ENCODE measurements at regions not wholly inside any gene's neighbourhood (a gene's known extent, or its start where the extent isn't known, plus 50 kb on each side); places are given as distances from the start of the nearest gene placed in this dataset.

DNA sequence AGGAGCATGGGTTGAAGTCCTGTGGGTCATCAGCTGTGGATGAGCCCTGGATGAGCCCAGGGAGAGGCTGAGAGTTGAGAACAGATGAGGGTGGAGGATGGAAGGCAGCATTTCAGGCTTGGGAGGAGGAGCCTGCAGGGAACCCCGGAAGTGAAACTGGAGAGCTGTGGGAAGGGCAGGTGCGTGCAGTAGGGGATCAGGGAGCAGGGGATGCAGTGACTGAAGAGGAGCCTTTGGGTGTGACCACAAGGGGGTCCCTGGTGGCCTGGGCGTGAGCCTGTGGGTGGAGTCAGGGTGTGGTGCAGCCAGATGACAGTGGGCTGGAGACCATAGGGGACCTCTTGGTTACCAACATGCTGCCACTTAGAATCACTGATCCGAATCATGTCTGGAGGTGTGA lies 115.5 kb downstream of the PAPOLA start:
- DNase-seq (no peak), ATAC-seq (no peak)
- Mint-ChIP-seq H3K27ac (no peak overlapping the region), H3K27me3 (peaks cover 48% of the 10 kb centered on the region), H3K9me3 (no peaks in the 10 kb centered on the region), H3K4me1 (no peaks in the 10 kb centered on the region), H3K4me3 (no peak overlapping the region)

DNA sequence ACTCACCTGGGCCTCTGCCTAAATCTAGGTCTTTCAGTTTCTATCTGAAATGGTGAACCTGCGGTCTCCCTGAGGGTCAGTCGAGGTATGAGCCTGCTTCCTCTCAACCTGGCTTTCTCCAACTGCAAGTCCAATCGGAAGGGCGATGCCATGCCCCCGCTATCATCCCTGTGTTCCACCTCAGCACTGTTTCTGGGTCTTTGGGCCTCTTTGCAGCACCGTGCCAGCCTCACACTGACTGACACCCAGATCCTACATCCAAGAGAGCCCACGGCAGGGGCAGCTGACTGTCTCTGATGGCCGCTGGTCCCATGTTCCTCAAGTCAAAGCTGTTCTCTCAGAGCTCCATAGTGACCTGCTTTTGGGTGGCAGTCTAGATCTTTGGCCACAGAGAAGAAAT lies 120.7 kb downstream of the PAPOLA start:
- ATAC-seq (no peak), DNase-seq (no peak)
- no peak overlapping the region for H3K27ac Mint-ChIP-seq
- H3K9me3 Mint-ChIP-seq: no peaks in the 10 kb centered on the region
- H3K4me1 Mint-ChIP-seq: no peaks in the 10 kb centered on the region
- no peak overlapping the region for H3K4me3 Mint-ChIP-seq
- H3K27me3 Mint-ChIP-seq: peaks cover 30% of the 10 kb centered on the region

DNA sequence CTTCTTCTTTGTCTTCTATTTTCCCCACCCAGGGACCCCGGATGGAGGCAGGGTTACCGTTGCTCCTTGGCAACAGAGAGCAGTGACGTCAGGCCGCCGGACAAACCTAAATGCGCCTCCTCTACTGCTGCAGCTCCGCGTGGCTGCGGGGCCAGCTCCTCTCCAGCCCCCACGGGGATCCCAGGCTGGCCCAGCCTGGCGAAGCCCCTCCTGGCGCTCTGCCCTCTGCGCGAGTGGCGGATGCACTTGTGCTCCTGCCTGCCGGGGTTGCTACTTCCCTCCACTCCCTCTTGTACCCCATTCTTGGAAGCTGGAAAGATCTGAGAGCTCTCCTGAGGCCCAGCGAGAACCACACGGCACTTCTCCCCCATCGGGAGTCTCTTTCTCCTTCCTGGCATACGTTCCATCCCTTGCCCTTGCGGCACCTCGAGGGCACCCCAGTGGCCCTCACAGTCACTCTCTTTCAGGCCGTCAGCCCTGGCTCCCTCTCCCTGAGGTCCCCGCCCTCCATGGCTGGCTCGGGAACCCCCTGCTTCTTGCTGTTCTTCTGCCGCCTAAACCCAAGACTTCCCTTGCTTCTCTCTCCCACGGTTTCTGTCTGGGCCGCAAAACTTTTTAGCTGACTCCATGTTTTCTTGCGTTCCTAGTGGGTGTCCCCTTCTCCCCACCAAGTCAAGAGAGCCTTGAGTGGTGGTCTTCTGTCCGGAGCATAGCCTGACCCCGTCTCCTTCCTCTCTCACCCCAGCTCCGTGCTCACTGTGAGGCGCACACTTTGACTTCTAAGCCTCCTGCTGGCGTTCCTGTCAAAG lies 121.7 kb downstream of the PAPOLA start:
- Mint-ChIP-seq H3K9me3 (no peaks in the 10 kb centered on the region), H3K4me3 (no peak overlapping the region), H3K27me3 (peaks cover 20% of the 10 kb centered on the region), H3K4me1 (no peaks in the 10 kb centered on the region), H3K27ac (peak overlapping the region in 1 of 2 donors; percentile 49)
- DNase-seq: no peak
- no peak for ATAC-seq

DNA sequence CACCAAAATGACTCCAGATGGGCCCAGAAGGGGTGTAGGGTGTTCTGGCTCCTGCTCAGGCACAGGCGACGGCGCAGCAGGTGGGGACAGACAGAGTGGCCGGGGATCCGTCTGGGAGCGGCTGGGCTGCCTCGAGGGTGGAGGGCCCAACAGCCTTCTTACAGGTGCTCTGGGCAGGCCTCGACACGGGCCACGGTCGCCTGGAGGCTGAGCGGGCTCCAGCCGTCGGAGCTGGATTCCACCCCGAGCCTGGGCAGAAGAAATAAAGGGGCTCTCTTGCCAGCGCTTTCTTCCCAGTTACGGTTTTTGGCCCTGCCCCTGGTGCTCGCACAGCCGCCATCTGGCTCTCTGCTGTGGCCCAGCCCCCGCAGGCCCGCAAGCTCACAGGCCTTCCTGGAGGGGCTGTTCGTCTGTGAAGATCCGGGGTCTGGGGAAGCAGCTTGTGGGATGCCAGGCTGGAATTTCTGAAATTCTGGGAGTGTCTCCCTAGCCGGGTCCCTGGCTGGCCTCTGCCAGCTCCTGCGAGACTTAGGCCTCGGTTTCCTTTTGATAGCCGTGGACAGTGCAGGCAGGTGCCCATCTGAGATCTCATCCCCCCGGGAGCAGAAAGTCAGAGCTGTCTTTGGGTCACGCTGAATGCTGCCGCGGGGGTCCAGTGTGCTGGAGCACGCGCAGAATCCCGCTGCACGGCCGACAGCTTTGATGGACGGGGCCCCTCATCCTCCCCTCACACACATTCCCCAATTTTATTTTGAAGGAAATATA lies 122.7 kb downstream of the PAPOLA start:
- H3K27me3 Mint-ChIP-seq: peaks cover 19% of the 10 kb centered on the region
- no peaks in the 10 kb centered on the region for H3K4me1 Mint-ChIP-seq
- DNase-seq (no peak), ATAC-seq (no peak)
- no peak overlapping the region for H3K27ac Mint-ChIP-seq
- H3K9me3 Mint-ChIP-seq: no peaks in the 10 kb centered on the region
- no peak overlapping the region for H3K4me3 Mint-ChIP-seq

DNA sequence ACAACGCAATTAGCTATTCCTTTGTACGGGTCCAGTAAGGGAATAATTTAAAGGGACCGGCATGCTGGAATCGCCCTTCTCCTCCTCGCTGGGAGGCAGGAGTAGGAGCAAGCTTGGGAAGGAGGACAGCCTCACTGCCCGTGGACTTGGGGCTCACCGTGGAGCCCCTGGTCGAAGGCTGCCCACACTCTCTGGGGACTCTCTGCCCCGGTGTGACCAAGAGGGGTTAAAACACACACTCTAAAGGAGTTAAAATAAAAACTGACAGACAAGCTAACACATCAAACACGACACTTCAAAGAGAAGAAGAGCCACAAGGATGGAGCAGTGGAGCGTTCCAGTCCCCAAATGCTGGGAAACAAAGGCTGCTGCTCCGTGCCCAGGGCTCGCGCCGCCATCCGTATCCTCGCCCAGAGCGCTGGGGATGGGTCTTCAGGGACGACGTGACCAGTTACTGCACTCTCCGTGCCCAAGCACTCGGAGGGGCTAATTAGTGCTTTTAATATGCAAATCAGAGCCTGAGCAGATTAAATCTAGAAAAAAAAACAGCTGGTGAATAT lies 123.3 kb downstream of the PAPOLA start:
- peaks cover 19% of the 10 kb centered on the region for H3K27me3 Mint-ChIP-seq

DNA sequence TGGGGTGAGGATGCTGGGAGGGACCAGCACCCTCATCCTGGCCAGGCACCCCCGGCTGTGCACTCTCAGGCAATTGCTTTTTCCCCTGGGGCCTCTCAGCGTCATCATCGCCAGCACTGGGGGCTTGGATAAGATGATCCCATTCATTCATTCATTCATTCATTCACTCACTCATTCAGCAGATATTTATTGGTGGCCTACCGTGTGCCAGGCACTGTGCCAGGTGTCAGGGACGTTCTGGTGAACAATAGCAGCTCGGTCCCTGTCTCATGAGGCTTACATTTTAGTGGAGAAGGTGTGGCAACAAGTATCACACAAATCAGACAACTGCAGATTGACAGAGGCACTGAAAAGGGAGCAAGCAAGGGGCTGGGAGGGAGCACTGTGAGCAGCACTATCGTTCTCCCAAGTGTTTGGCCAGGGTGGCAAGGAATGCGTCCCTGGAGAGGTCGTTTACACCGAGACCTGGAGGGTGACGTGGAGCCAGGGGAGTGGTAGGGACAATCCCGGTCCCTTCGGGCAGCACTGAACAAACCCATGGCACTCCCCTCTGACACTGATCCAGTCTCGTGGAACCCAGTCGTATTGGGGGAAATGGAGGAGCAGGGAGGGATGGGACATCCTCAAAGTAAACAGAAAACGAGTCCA lies 124.1 kb downstream of the PAPOLA start:
- Mint-ChIP-seq H3K4me3 (peak overlapping the region in 1 of 2 donors; percentile 15), H3K27ac (peak overlapping the region in 1 of 2 donors; percentile 14)

More for the DNA sequence above, 123.3 kb downstream of the PAPOLA start:
- Mint-ChIP-seq H3K27ac (no peak overlapping the region), H3K4me1 (no peaks in the 10 kb centered on the region), H3K9me3 (no peaks in the 10 kb centered on the region), H3K4me3 (no peak overlapping the region)
- DNase-seq (no peak), ATAC-seq (no peak)

DNA sequence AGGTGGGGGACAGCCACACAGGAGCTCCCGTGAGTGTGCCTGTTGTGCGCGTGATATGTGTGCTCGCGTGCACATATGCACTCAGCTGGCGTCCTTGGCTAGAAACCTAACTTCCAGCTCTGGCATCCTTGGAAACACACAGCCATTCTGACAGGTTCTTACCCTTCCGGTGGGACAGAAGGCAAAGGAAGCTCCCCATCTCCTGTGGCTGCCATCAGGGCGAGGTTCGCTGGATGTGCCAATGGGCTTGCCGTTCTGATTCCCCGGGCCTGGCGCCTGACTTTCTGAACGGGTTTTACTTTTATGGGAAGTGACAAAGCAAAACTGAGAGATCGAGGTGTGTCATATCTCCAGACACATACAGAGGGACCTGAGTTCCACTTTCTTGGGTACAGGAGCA lies 124.7 kb downstream of the PAPOLA start:
- DNase-seq (peak in 1 of 2 donors; percentile 21), ATAC-seq (peak; percentile 78)
- Mint-ChIP-seq H3K4me1 (no peaks in the 10 kb centered on the region), H3K9me3 (no peaks in the 10 kb centered on the region), H3K27me3 (peaks cover 19% of the 10 kb centered on the region), H3K27ac (no peak overlapping the region), H3K4me3 (no peak overlapping the region)

More for the DNA sequence above, 124.1 kb downstream of the PAPOLA start:
- ATAC-seq: no peak
- Mint-ChIP-seq H3K9me3 (no peaks in the 10 kb centered on the region), H3K4me1 (no peaks in the 10 kb centered on the region), H3K27me3 (peaks cover 19% of the 10 kb centered on the region)
- no peak for DNase-seq

DNA sequence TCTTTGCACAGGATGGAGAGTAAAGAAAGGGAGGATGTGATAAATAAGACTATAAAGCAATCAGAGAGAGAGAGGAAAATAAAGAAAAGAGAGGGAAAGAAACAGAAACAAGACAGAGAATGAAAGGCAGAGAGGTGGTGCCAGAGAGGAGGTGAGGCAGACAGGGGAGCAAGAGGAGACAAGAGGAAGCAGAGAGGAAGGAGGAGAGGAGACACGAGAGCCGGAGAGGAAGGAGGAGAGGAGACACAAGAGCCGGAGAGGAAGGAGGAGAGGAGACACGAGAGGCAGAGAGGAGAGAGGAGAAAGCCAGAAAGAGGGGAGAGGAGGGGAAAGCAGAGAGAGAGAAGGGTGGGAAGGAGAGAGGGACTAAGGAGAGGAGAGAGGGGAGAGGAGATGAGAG lies 125.2 kb downstream of the PAPOLA start:
- Mint-ChIP-seq H3K4me1 (no peaks in the 10 kb centered on the region), H3K27me3 (peaks cover 19% of the 10 kb centered on the region), H3K9me3 (no peaks in the 10 kb centered on the region), H3K4me3 (no peak overlapping the region), H3K27ac (no peak overlapping the region)
- ATAC-seq: no peak
- no peak for DNase-seq

DNA sequence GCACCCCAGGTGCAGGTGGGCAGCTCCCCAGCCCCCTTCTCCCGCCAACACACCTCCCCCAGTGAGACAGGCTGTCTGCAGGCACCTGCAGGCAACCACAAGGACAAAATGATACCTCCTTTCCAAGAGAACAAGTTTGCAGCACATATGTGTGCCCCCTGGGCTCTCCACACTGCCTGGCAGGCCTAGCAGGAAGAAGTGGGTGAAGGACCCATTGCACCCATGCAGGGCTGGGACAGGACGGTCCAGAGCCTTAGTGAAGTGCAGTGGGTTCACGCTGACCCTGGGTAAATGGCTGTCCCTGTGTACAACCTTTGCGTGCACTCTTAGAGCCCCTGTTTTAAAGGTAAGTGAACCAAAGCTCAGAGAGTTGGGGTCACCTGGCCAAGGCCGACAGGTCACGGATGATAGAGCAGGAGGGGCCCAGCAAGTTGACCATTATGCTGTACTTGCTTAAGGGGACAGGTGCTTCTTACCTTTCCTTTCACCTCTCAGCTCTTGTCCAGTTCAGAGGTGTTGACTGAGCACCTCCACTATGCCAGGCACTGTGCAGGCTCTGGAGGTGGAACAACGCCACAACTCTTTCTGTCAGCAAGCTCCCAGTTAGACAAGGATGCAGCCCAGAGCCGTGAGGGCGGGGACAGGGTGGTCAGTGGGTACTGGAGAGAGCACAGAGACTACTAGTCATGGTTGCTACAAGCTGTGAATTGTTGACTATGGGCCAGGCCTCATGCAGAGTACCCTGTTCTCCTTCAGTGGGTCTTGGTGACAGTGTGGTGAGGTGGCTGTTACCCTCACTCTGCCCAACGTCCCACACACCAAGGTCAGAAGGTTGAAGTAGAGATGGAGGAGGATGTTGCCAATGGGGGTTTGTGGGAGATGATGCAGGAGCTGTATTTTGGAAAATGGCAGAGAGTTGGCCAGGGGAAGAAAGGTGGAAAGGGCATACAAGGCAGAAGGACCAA lies 125.9 kb downstream of the PAPOLA start:
- DNase-seq: no peak
- no peak for ATAC-seq
- Mint-ChIP-seq H3K27ac (no peak overlapping the region), H3K4me3 (no peak overlapping the region), H3K9me3 (no peaks in the 10 kb centered on the region), H3K4me1 (no peaks in the 10 kb centered on the region), H3K27me3 (peaks cover 19% of the 10 kb centered on the region)

DNA sequence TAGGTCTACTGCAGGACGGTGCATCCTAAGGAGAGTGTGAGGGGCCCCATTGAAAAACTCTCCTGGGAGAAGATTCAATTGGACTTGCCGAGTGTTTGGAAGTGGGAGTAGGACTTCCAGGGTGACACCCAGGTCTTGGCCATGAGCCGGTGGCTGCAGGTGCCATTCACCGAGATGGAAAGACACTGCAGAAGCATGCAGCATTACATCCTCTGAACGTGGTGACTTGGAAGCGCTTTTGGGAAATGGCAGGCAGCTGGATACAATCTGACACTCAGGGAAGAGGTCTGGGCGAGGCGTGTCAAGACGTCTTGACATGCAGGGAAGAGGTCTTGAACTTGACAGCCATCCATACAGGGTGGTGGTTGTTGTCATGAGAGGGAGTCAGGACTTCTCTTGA lies 126.9 kb downstream of the PAPOLA start:
- Mint-ChIP-seq H3K4me1 (no peaks in the 10 kb centered on the region), H3K4me3 (no peak overlapping the region), H3K27me3 (peaks cover 10% of the 10 kb centered on the region), H3K9me3 (no peaks in the 10 kb centered on the region), H3K27ac (no peak overlapping the region)
- DNase-seq: no peak
- ATAC-seq: no peak

DNA sequence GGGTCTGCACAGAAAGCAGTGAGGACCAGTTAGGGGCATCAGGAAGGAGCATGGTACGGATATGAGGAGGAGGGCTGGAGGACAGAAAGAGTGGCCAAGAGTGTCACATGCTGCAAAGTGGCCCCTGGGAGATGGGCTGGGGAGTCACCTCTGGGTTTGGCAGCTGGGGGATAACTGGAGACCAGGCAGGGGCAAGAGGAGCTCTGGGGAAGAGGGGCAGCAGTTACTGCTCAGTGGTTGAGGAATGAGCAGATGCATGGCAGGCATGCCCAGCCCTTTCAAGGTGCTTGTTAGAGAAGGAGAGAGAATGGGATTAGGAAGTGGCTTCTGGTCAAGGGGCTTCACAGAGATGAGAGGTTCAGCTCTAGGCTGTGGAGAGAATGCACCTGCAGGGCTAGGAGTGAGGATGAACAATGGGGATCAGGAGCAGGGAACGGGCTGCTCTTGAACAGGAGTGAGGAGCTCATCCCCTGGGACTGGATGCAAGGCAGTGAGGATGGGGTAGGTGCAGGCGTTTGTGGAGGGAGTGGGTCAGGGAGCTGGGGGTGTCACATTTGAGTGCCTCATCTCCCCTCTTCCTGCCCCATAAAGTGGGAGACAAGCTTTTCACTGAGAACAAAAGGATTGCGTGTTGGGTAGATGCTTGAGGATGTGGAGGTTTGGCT lies 127.5 kb downstream of the PAPOLA start:
- H3K9me3 Mint-ChIP-seq: no peaks in the 10 kb centered on the region
- no peaks in the 10 kb centered on the region for H3K4me1 Mint-ChIP-seq
- no peak overlapping the region for H3K27ac Mint-ChIP-seq
- no peak for DNase-seq
- ATAC-seq: no peak
- no peak overlapping the region for H3K4me3 Mint-ChIP-seq
- peaks cover 5% of the 10 kb centered on the region for H3K27me3 Mint-ChIP-seq

DNA sequence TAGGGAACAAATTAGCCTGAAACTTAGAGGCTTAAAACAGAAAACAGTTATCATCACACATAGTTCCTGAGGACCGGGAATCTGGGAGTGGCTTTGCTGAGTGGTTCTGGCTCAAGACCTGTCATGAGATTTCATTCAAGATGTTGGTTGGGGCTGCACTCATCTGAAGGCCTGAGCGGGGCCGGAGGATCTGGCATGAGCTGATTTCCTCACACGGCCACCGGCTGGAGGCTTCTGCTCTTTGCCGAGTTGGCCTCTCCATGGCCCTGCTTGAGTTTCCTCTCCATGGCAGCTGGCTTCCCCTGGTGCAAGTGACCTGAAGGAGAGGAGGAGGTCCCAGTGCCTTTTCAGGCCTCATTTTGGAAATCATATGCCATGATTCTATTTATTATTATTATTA lies 128.1 kb downstream of the PAPOLA start:
- Mint-ChIP-seq H3K9me3 (no peaks in the 10 kb centered on the region), H3K27ac (no peak overlapping the region), H3K4me1 (no peaks in the 10 kb centered on the region), H3K4me3 (no peak overlapping the region), H3K27me3 (peaks cover 5% of the 10 kb centered on the region)
- DNase-seq: no peak
- ATAC-seq: no peak

DNA sequence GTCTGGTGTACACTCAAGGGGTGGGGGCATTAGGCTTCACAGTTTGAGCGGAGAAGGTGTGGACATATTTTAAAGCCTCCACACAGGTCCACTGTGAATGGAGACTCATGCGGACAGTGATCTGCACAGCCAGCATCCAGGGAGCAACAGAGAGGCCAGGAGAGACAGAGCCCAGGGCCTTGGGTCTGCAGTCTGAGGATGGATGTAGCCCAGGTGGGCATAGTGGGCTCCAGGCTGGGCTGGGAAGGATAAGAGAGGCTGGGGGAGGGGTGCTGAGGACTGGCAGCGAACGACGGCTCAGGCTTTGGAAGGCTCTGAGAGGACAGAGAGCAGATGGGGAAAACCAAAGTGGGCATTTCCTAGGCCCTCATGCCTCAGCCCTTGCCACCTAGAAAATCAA lies 128.8 kb downstream of the PAPOLA start:
- H3K4me1 Mint-ChIP-seq: no peaks in the 10 kb centered on the region
- ATAC-seq: no peak
- no peak for DNase-seq
- peaks cover 3% of the 10 kb centered on the region for H3K27me3 Mint-ChIP-seq
- no peak overlapping the region for H3K4me3 Mint-ChIP-seq
- H3K9me3 Mint-ChIP-seq: no peaks in the 10 kb centered on the region
- H3K27ac Mint-ChIP-seq: no peak overlapping the region

DNA sequence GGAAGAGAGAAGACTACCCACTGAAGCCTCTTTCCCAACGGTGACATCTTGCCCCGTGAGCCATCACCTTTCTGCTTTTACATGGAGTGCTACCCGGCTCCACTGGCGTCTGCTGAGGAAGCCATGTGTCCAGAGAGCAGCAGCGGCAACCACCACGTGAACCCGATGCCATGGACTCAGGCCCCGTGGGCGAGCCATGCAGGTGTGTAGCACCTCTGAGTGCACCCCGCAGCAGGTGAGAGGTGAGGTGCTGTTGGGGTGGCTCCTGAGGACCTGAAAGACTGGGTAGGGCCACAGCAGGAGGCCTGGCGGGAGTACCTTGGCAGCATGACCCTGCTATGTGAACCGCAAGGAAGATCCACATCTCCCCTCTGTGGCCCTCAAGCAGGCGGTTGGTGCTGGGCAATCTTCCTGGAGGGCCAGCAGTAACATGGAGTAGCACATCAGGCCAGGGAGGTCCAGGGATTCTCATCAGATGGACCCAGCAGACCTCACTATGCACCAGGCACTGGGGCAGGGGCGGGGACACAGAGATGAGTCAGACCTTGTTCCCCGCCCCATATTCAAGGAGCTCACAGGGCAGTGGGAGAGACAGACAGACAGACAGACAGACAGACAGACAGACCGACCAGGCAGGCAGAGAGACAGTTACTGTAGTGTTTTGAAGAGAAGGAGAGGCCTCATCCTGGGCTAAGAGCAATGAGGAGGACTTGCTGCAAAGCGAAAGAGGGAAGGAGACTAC lies 129.6 kb downstream of the PAPOLA start:
- no peaks in the 10 kb centered on the region for H3K27me3 Mint-ChIP-seq
- H3K9me3 Mint-ChIP-seq: no peaks in the 10 kb centered on the region
- no peaks in the 10 kb centered on the region for H3K4me1 Mint-ChIP-seq
- no peak overlapping the region for H3K27ac Mint-ChIP-seq
- H3K4me3 Mint-ChIP-seq: no peak overlapping the region
- no peak for DNase-seq
- ATAC-seq: no peak
